GM12878 (cell line): ENCODE measurements at regions not wholly inside any gene's neighbourhood (a gene's known extent, or its start where the extent isn't known, plus 50 kb on each side); places are given as distances from the start of the nearest gene placed in this dataset.

ENCODE experiments used
- ATAC-seq: fragments of 200-7000 bp; cut with Tn5 transposase; 3 replicates; pipeline ENCODE4 v1.9.1; 2020; ENCODE audit warnings: mild to moderate bottlenecking, moderate library complexity
- BruUV-seq: library from RNA; stranded (reverse); fragments of 400-500 nt; replicated peaks from 2 replicates; lab custom pipeline; 2021; lab: Mats Ljungman, UMichigan
- CTCF ChIA-PET: fragments of 300-600 bp; sonication (Branson Sonifier 250); formaldehyde crosslinking; extraction: SDS; loops from one replicate; lab custom pipeline; 2021; ENCODE audit warnings: inconsistent platforms; lab: Yijun Ruan, JAX
- POLR2A ChIA-PET: fragments of 350-600 bp; formaldehyde crosslinking; extraction: SDS; loops from one replicate; lab custom pipeline; 2021; ENCODE audit warnings: inconsistent platforms; lab: Charles Lee
- RAD21 ChIA-PET: fragments of 300-600 bp; sonication (Branson Sonifier 250); formaldehyde crosslinking; loops from one replicate; lab custom pipeline; 2023; ENCODE audit warnings: antibody characterized with exemption; ENCODE audit not compliant: unreplicated experiment; lab: Charles Lee
- SMC1A ChIA-PET: fragments of 300-600 bp; sonication (Branson Sonifier 250); formaldehyde crosslinking; loops from one replicate; lab custom pipeline; 2023; ENCODE audit not compliant: unreplicated experiment, uncharacterized antibody; lab: Charles Lee
- DNase-seq: peaks from one replicate; pipeline ENCODE4 v3.0.0-alpha.2; 2011; ENCODE audit warnings: low read depth, low spot score
- FAIRE-seq: peaks from 3 replicates; lab custom pipeline; 2011; peaks lifted over from hg19 to GRCh38; lab: Jason Lieb, UNC
- H2AFZ ChIP-seq: 2 replicates; pipeline ENCODE4 v1.6.0; 2011; ENCODE audit warnings: low read depth, low read length, control low read depth; ENCODE audit not compliant: control insufficient read depth
- H3K27ac ChIP-seq: 2 replicates; pipeline ENCODE4 v1.5.1; 2011; ENCODE audit warnings: control low read depth; ENCODE audit not compliant: control insufficient read depth, insufficient read depth
- H3K27me3 ChIP-seq, 2 experiments: replicated peaks in 1 of 2; 2 replicates each; pipeline versions ENCODE4 v1.6.0 to v1.6.1; 2011; ENCODE audit warnings: low read length in 1 of 2; ENCODE audit not compliant: control insufficient read depth in 2 of 2, insufficient read depth in 2 of 2
- H3K36me3 ChIP-seq, 2 experiments: 2 replicates each; pipeline ENCODE4 v1.5.1; 2011; ENCODE audit warnings: low read length in 1 of 2; ENCODE audit not compliant: control insufficient read depth in 2 of 2, insufficient read depth in 2 of 2
- H3K4me1 ChIP-seq: 2 replicates; pipeline ENCODE4 v1.6.1; 2011; ENCODE audit warnings: mild to moderate bottlenecking, low read length, moderate library complexity, mixed read lengths; ENCODE audit not compliant: control insufficient read depth, insufficient read depth
- H3K4me2 ChIP-seq: 2 replicates; pipeline ENCODE4 v1.6.0; 2011; ENCODE audit warnings: control low read depth; ENCODE audit not compliant: control insufficient read depth, insufficient read depth
- H3K4me3 ChIP-seq: fragments of 200-600 bp; sonication (generic); 2 replicates; pipeline ENCODE4 v1.5.1; 2016
- H3K79me2 ChIP-seq: 2 replicates; pipeline ENCODE4 v1.6.0; 2011; ENCODE audit warnings: low read length; ENCODE audit not compliant: control insufficient read depth, insufficient read depth
- H3K9ac ChIP-seq: 2 replicates; pipeline ENCODE4 v1.8.0; 2011; ENCODE audit warnings: low read length, control low read depth, mixed read lengths; ENCODE audit not compliant: control insufficient read depth, insufficient read depth
- H3K9me3 ChIP-seq: replicated peaks from 3 replicates; pipeline ENCODE4 v1.5.1; 2011; ENCODE audit warnings: mild to moderate bottlenecking, low read length; ENCODE audit not compliant: control insufficient read depth, insufficient read depth
- H4K20me1 ChIP-seq: 2 replicates; pipeline ENCODE4 v1.6.0; 2011; ENCODE audit not compliant: control insufficient read depth, insufficient read depth
- FOS ChIP-seq: IDR thresholded peaks from 3 replicates; pipeline ENCODE4 v1.6.1; 2011; ENCODE audit warnings: borderline replicate concordance; ENCODE audit not compliant: insufficient read length; ENCODE audit errors: extremely low read depth
- NR2C2 ChIP-seq: IDR thresholded peaks from 2 replicates; pipeline ENCODE4 v1.6.1; 2011; ENCODE audit warnings: borderline replicate concordance, low read depth; ENCODE audit not compliant: control insufficient read depth, insufficient read length
- STAT1 ChIP-seq: fragments of 450-650 bp; conservative IDR thresholded peaks from 2 replicates; pipeline ENCODE4 v1.6.1; 2014; ENCODE audit warnings: antibody characterized with exemption, mild to moderate bottlenecking
- TARDBP ChIP-seq: IDR thresholded peaks from 2 replicates; pipeline ENCODE4 v1.6.1; 2016; ENCODE audit warnings: borderline replicate concordance
- TBL1XR1 ChIP-seq: IDR thresholded peaks from 2 replicates; pipeline ENCODE4 v1.6.1; 2012; ENCODE audit warnings: low read depth, low read length, improper control_type of control experiment
- ZNF207 ChIP-seq: fragments of 450-650 bp; IDR thresholded peaks from 2 replicates; pipeline ENCODE4 v1.6.1; 2014; ENCODE audit warnings: antibody characterized with exemption, mild to moderate bottlenecking, borderline replicate concordance
- ZNF24 ChIP-seq: fragments of 450-650 bp; IDR thresholded peaks from 2 replicates; pipeline ENCODE4 v1.6.1; 2017; ENCODE audit warnings: antibody characterized with exemption, mild to moderate bottlenecking
- WGBS: methylation state at CpG from one replicate; pipeline ENCODE4 v1.1.6; 2016; ENCODE audit warnings: low lambda C conversion rate; ENCODE audit not compliant: insufficient replicate concordance, insufficient coverage; ENCODE audit errors: missing lambda C conversion rate; 5-methylcytosine and 5-hydroxymethylcytosine counted together
- in situ Hi-C: fragments of 300-500 bp; cut with MboI; formaldehyde crosslinking; loops from 9 replicates; pipeline ENCODE4 v1.14.3; 2018; ENCODE audit warnings: mixed read lengths
- intact Hi-C: fragments of 100-400 bp; cut with micrococcal nuclease; formaldehyde crosslinking; loops from one replicate; pipeline ENCODE4 v1.14.2; 2022; ENCODE audit not compliant: unreplicated experiment
- TF ChIP-seq, protein P1 (sequence below): IDR thresholded peaks from 2 replicates; pipeline ENCODE4 v1.6.1; 2012; ENCODE audit warnings: low read depth, low read length, improper control_type of control experiment
- TF ChIP-seq, protein P2 (sequence below): fragments of 450-650 bp; IDR thresholded peaks from 2 replicates; pipeline ENCODE4 v1.6.1; 2018; ENCODE audit warnings: borderline replicate concordance, mild to moderate bottlenecking; ENCODE audit not compliant: partially characterized antibody

DNA sequence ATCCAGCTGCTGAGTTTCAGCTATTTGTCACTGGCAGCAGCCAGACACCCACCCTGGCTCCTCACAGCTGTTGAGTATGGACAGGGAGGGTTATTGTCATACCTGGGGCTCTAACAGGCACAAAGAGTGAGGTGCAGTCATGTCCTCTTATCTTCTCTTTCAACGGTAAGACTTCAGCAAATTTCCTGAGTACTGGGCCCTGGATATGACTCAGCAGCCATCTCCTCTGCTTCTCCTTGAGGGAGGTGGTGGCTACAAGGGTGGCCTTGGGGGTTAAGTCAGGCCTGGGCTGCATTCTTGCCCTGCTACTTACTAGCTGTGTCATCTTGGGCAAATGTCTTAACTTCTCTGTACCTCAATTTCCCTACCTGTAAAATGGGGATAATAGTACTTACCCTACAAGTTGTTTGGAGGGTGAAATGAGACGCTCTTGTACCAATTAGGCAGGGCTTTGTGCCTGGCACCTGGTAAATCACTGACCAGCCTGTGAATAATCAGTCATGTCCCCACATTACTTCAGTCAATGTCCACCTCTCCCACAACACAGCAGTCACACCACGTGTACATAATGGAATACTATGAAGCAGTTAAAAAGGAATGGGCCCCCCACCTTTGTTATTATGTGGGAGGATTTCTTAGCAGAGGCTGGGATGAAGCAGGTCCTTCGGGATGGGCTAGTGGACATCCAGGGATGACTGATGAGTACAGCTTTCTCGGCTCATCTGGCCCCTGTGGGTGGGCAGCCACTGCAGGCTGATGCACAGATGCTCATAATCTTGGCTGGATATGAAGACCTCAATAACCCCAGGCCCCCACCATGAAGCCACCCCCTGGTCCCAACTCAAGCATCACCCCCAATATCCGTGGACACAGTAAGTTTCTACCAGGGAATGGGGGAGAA, 528.8 kb downstream of the SHQ1 start:
- no peaks in the 10 kb centered on the region; the same call in 1 of the 2 replicates for H4K20me1 ChIP-seq
- DNase-seq (no peak), ATAC-seq (no peak), FAIRE-seq (no peak)
- intact Hi-C loops = no loop called here
- in situ Hi-C loops = no loop called here
- H3K36me3 ChIP-seq = no peaks in the 10 kb centered on the region
- no peak overlapping the region for H3K4me3 ChIP-seq
- no peak overlapping the region for H3K27ac ChIP-seq
- H3K79me2 ChIP-seq = no peaks in the 10 kb centered on the region
- H3K9me3 ChIP-seq = no peaks in the 10 kb centered on the region; the same call in 2 of the 3 replicates
- H3K9ac ChIP-seq = no peak overlapping the region
- no TSS peak for BruUV-seq
- 37% methylated on average over 6 of the region's 6 CpGs for WGBS
- no peak overlapping the region for H2AFZ ChIP-seq
- ChIA-PET SMC1A (interaction anchor here (0.6 kb wide), 1 partner anchor 123 kb away, joined by 3 read pairs; no protein-coding TSS in a partner anchor), POLR2A (interaction anchor here (0.8 kb wide), 1 partner anchor 9 kb away, joined by 3 read pairs; no protein-coding TSS in a partner anchor), CTCF (interaction anchor here (0.6 kb wide), 1 partner anchor 12 kb away, joined by 3 read pairs; no protein-coding TSS in a partner anchor), RAD21 (no interaction called here)
- TF ChIP-seq, protein P1, sequence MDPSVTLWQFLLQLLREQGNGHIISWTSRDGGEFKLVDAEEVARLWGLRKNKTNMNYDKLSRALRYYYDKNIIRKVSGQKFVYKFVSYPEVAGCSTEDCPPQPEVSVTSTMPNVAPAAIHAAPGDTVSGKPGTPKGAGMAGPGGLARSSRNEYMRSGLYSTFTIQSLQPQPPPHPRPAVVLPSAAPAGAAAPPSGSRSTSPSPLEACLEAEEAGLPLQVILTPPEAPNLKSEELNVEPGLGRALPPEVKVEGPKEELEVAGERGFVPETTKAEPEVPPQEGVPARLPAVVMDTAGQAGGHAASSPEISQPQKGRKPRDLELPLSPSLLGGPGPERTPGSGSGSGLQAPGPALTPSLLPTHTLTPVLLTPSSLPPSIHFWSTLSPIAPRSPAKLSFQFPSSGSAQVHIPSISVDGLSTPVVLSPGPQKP = no peak
- TF ChIP-seq FOS (no peak), ZNF207 (no peak), TBL1XR1 (no peak), STAT1 (no peak), ZNF24 (no peak), TARDBP (no peak), NR2C2 (no peak)
- TF ChIP-seq, protein P2, sequence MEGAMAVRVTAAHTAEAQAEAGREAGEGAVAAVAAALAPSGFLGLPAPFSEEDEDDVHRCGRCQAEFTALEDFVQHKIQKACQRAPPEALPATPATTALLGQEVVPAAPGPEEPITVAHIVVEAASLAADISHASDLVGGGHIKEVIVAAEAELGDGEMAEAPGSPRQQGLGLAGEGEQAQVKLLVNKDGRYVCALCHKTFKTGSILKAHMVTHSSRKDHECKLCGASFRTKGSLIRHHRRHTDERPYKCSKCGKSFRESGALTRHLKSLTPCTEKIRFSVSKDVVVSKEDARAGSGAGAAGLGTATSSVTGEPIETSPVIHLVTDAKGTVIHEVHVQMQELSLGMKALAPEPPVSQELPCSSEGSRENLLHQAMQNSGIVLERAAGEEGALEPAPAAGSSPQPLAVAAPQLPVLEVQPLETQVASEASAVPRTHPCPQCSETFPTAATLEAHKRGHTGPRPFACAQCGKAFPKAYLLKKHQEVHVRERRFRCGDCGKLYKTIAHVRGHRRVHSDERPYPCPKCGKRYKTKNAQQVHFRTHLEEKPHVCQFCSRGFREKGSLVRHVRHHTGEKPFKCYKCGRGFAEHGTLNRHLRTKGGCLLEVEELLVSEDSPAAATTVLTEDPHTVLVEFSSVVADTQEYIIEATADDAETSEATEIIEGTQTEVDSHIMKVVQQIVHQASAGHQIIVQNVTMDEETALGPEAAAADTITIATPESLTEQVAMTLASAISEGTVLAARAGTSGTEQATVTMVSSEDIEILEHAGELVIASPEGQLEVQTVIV = no peak
- no peaks in the 10 kb centered on the region; a peak in 1 of 4 replicates for H3K27me3 ChIP-seq
- peaks cover 3% of the 10 kb centered on the region; the same call in 1 of the 2 replicates for H3K4me1 ChIP-seq
- H3K4me2 ChIP-seq = no peak overlapping the region
